HepG2 (cell line): ENCODE measurements at regions not wholly inside any gene's neighbourhood (a gene's known extent, or its start where the extent isn't known, plus 50 kb on each side); places are given as distances from the start of the nearest gene placed in this dataset.

Source experiments
- KDM4B ChIP-seq: sonication (generic); formaldehyde crosslinking; IDR thresholded peaks from 2 replicates; pipeline ENCODE4 v1.4.0; 2020; ENCODE audit warnings: missing genetic modification reagents
- KLF16 ChIP-seq, 2 experiments: sonication (generic) in 1 of 2; formaldehyde crosslinking in 1 of 2; IDR thresholded peaks; 2 replicates each; pipeline versions ENCODE4 v1.6.1 to v1.8.0; 2016 to 2023; ENCODE audit warnings: missing genetic modification reagents in 2 of 2, missing compliant biosample characterization in 1 of 2
- MBNL3 ChIP-seq: fragments of 250-450 bp; sonication (Bioruptor Pico); conservative IDR thresholded peaks from 2 replicates; pipeline ENCODE4 v1.8.0; 2022; ENCODE audit warnings: mild to moderate bottlenecking, inconsistent platforms
- NCOA1 ChIP-seq: sonication (generic); formaldehyde crosslinking; IDR thresholded peaks from 2 replicates; pipeline ENCODE4 v1.9.0; 2021; ENCODE audit warnings: missing genetic modification reagents
- PAWR ChIP-seq: sonication (generic); formaldehyde crosslinking; IDR thresholded peaks from 2 replicates; pipeline ENCODE4 v1.4.0; 2020; ENCODE audit warnings: missing genetic modification reagents, mild to moderate bottlenecking, borderline replicate concordance
- PRMT3 ChIP-seq: sonication (generic); formaldehyde crosslinking; IDR thresholded peaks from 2 replicates; pipeline ENCODE4 v1.8.1; 2022; ENCODE audit warnings: low read depth, mild to moderate bottlenecking, moderate library complexity, missing genetic modification reagents, borderline replicate concordance
- SP1 ChIP-seq, 2 experiments: fragments of 450-650 bp in 1 of 2; sonication (generic) in 1 of 2; formaldehyde crosslinking in 1 of 2; IDR thresholded peaks; 2 replicates each; pipeline versions ENCODE4 v1.4.0 to v1.6.1; 2016 to 2020; ENCODE audit warnings: missing genetic modification reagents in 1 of 2
- TAF1 ChIP-seq: sonication (generic); formaldehyde crosslinking; IDR thresholded peaks from 2 replicates; pipeline ENCODE4 v1.4.0; 2020; ENCODE audit warnings: missing genetic modification reagents
- XRCC5 ChIP-seq: fragments of 200-400 bp; formaldehyde crosslinking; optimal IDR thresholded peaks from 2 replicates; pipeline ENCODE3; 2017; ENCODE audit warnings: mild to moderate bottlenecking, low read length
- ZBTB7A ChIP-seq: sonication (generic); formaldehyde crosslinking; IDR thresholded peaks from 2 replicates; pipeline ENCODE4 v1.8.0; 2022; ENCODE audit warnings: mild to moderate bottlenecking, missing genetic modification reagents
- ZNF766 ChIP-seq: sonication (generic); formaldehyde crosslinking; IDR thresholded peaks from 2 replicates; pipeline ENCODE4 v1.5.0; 2020; ENCODE audit warnings: missing genetic modification reagents, borderline replicate concordance
- TF ChIP-seq, protein P1 (sequence below): sonication (generic); formaldehyde crosslinking; IDR thresholded peaks from 2 replicates; pipeline ENCODE4 v1.5.0; 2020; ENCODE audit warnings: mild to moderate bottlenecking, missing genetic modification reagents, moderate library complexity
- TF ChIP-seq, protein P2 (sequence below): sonication (generic); formaldehyde crosslinking; IDR thresholded peaks from 2 replicates; pipeline ENCODE4 v1.4.0; 2020; ENCODE audit warnings: low read depth, missing genetic modification reagents

DNA sequence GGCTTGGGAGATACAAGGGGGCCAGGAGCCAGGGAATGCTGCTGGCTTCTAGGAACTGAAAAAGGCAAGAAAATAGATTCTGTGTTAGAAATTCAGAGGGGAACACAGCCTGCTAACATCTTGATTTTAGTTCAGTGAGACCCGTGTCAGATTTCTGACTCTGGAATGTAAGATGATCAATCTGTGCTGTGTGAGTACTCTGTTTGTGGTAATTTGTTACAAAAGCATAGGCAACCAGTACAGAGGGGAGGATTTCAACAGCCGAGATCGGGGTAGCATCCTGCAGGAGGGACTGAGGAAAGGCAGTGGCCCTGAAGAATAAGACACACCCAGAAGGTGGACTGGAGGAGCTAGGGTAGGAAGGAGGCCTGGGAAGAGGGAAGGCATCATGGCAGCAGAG lies 410.0 kb upstream of the CCDC196 start:
- TF ChIP-seq PAWR (CRISPR knock-in tag) (no peak), KLF16 (CRISPR knock-in tag; IDR thresholded peaks at IDR 0.05) (no peak), SP1 (IDR thresholded peaks at IDR 0.05) (no peak), SP1 (CRISPR knock-in tag; IDR thresholded peaks at IDR 0.05) (no peak), ZBTB7A (CRISPR knock-in tag) (no peak), NCOA1 (CRISPR knock-in tag) (no peak), MBNL3 (no peak), XRCC5 (no peak), KDM4B (CRISPR knock-in tag) (no peak), PRMT3 (CRISPR knock-in tag) (no peak), ZNF766 (CRISPR knock-in tag) (no peak), TAF1 (CRISPR knock-in tag) (no peak)
- TF ChIP-seq, protein P1, sequence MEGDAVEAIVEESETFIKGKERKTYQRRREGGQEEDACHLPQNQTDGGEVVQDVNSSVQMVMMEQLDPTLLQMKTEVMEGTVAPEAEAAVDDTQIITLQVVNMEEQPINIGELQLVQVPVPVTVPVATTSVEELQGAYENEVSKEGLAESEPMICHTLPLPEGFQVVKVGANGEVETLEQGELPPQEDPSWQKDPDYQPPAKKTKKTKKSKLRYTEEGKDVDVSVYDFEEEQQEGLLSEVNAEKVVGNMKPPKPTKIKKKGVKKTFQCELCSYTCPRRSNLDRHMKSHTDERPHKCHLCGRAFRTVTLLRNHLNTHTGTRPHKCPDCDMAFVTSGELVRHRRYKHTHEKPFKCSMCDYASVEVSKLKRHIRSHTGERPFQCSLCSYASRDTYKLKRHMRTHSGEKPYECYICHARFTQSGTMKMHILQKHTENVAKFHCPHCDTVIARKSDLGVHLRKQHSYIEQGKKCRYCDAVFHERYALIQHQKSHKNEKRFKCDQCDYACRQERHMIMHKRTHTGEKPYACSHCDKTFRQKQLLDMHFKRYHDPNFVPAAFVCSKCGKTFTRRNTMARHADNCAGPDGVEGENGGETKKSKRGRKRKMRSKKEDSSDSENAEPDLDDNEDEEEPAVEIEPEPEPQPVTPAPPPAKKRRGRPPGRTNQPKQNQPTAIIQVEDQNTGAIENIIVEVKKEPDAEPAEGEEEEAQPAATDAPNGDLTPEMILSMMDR (CRISPR knock-in tag), result no peak
- TF ChIP-seq, protein P2, sequence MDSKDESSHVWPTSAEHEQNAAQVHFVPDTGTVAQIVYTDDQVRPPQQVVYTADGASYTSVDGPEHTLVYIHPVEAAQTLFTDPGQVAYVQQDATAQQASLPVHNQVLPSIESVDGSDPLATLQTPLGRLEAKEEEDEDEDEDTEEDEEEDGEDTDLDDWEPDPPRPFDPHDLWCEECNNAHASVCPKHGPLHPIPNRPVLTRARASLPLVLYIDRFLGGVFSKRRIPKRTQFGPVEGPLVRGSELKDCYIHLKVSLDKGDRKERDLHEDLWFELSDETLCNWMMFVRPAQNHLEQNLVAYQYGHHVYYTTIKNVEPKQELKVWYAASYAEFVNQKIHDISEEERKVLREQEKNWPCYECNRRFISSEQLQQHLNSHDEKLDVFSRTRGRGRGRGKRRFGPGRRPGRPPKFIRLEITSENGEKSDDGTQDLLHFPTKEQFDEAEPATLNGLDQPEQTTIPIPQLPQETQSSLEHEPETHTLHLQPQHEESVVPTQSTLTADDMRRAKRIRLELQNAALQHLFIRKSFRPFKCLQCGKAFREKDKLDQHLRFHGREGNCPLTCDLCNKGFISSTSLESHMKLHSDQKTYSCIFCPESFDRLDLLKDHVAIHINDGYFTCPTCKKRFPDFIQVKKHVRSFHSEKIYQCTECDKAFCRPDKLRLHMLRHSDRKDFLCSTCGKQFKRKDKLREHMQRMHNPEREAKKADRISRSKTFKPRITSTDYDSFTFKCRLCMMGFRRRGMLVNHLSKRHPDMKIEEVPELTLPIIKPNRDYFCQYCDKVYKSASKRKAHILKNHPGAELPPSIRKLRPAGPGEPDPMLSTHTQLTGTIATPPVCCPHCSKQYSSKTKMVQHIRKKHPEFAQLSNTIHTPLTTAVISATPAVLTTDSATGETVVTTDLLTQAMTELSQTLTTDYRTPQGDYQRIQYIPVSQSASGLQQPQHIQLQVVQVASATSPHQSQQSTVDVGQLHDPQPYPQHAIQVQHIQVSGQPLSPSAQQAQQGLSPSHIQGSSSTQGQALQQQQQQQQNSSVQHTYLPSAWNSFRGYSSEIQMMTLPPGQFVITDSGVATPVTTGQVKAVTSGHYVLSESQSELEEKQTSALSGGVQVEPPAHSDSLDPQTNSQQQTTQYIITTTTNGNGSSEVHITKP (CRISPR knock-in tag), result no peak
